ENCODE measurements at regions not wholly inside any gene's neighbourhood (a gene's known extent, or its start where the extent isn't known, plus 50 kb on each side); places are given as distances from the start of the nearest gene placed in this dataset.

GRCh38 chr4:189784651-189785050 is 156.0 kb upstream of the FRG1 start:
- Histone ChIP-seq H3K27ac (ENCODE audit: low read length) (no peak overlapping the region), H4K20me1 (ENCODE audit: insufficient read depth, low read length) (no peaks in the 10 kb centered on the region), H3K4me1 (ENCODE audit: low read length) (no peaks in the 10 kb centered on the region), H3K4me2 (ENCODE audit: low read depth, low read length) (no peak overlapping the region), H3K9me3 (replicated peaks; ENCODE audit: insufficient read depth, low read length) (no peaks in the 10 kb centered on the region), H3K4me3 (ENCODE audit: low read length) (no peak overlapping the region), H3F3A (ENCODE audit: insufficient read depth, low read length) (no peaks in the 10 kb centered on the region), H3K36me3 (replicated peaks; ENCODE audit: insufficient read depth, low read length) (no peaks in the 10 kb centered on the region), H3K9ac (ENCODE audit: low read length) (no peak overlapping the region), H2AFZ (ENCODE audit: low read length) (no peak overlapping the region), H3K27me3 (replicated peaks; ENCODE audit: insufficient read depth, low read length) (no peaks in the 10 kb centered on the region), H3K9me2 (replicated peaks; ENCODE audit: insufficient read depth, low read length) (no peaks in the 10 kb centered on the region), H3K79me2 (ENCODE audit: low read length) (no peaks in the 10 kb centered on the region)
- no peak for TF ChIP-seq EZH2 (optimal IDR thresholded peaks at IDR 0.05; ENCODE audit: low read depth, low read length)
- no peak for TF ChIP-seq EZH2phosphoT487 (IDR thresholded peaks at IDR 0.05; ENCODE audit: low read length)
- TF ChIP-seq CTCF (IDR thresholded peaks at IDR 0.05; ENCODE audit: low read length): no peak
- no peak for DNase-seq

GRCh38 chr4:189785257-189785656 is 155.4 kb upstream of the FRG1 start:
- no peaks in the 10 kb centered on the region for H3K9me3 ChIP-seq (replicated peaks; ENCODE audit: insufficient read depth, low read length)
- H3K9me2 ChIP-seq (replicated peaks; ENCODE audit: insufficient read depth, low read length): no peaks in the 10 kb centered on the region
- no peaks in the 10 kb centered on the region for H4K20me1 ChIP-seq (ENCODE audit: insufficient read depth, low read length)
- no peak overlapping the region for H3K9ac ChIP-seq (ENCODE audit: low read length)
- no peak for DNase-seq
- no peak overlapping the region for H2AFZ ChIP-seq (ENCODE audit: low read length)
- no peaks in the 10 kb centered on the region for H3K79me2 ChIP-seq (ENCODE audit: low read length)
- H3F3A ChIP-seq (ENCODE audit: insufficient read depth, low read length): no peaks in the 10 kb centered on the region
- no peaks in the 10 kb centered on the region for H3K4me1 ChIP-seq (ENCODE audit: low read length)
- H3K27me3 ChIP-seq (replicated peaks; ENCODE audit: insufficient read depth, low read length): no peaks in the 10 kb centered on the region
- TF ChIP-seq CTCF (IDR thresholded peaks at IDR 0.05; ENCODE audit: low read length) (no peak), EZH2 (optimal IDR thresholded peaks at IDR 0.05; ENCODE audit: low read depth, low read length) (no peak), EZH2phosphoT487 (IDR thresholded peaks at IDR 0.05; ENCODE audit: low read length) (no peak)
- H3K4me2 ChIP-seq (ENCODE audit: low read depth, low read length): no peak overlapping the region
- no peak overlapping the region for H3K4me3 ChIP-seq (ENCODE audit: low read length)
- no peak overlapping the region for H3K27ac ChIP-seq (ENCODE audit: low read length)
- H3K36me3 ChIP-seq (replicated peaks; ENCODE audit: insufficient read depth, low read length): no peaks in the 10 kb centered on the region

GRCh38 chr4:189786447-189786846 is 154.2 kb upstream of the FRG1 start:
- Histone ChIP-seq H3K9ac (ENCODE audit: low read length) (no peak overlapping the region), H3K9me2 (replicated peaks; ENCODE audit: insufficient read depth, low read length) (no peaks in the 10 kb centered on the region), H3F3A (ENCODE audit: insufficient read depth, low read length) (no peaks in the 10 kb centered on the region), H2AFZ (ENCODE audit: low read length) (no peak overlapping the region), H3K27ac (ENCODE audit: low read length) (no peak overlapping the region), H3K79me2 (ENCODE audit: low read length) (no peaks in the 10 kb centered on the region), H3K9me3 (replicated peaks; ENCODE audit: insufficient read depth, low read length) (no peaks in the 10 kb centered on the region), H3K4me1 (ENCODE audit: low read length) (no peaks in the 10 kb centered on the region), H3K27me3 (replicated peaks; ENCODE audit: insufficient read depth, low read length) (no peaks in the 10 kb centered on the region), H3K36me3 (replicated peaks; ENCODE audit: insufficient read depth, low read length) (no peaks in the 10 kb centered on the region), H3K4me2 (ENCODE audit: low read depth, low read length) (no peak overlapping the region), H3K4me3 (ENCODE audit: low read length) (no peak overlapping the region), H4K20me1 (ENCODE audit: insufficient read depth, low read length) (no peaks in the 10 kb centered on the region)
- TF ChIP-seq EZH2phosphoT487 (IDR thresholded peaks at IDR 0.05; ENCODE audit: low read length) (no peak), EZH2 (optimal IDR thresholded peaks at IDR 0.05; ENCODE audit: low read depth, low read length) (no peak), CTCF (IDR thresholded peaks at IDR 0.05; ENCODE audit: low read length) (no peak)
- DNase-seq: no peak
